ENCODE measurements at regions not wholly inside any gene's neighbourhood (a gene's known extent, or its start where the extent isn't known, plus 50 kb on each side); places are given as distances from the start of the nearest gene placed in this dataset.

- TF ChIP-seq, protein P1, sequence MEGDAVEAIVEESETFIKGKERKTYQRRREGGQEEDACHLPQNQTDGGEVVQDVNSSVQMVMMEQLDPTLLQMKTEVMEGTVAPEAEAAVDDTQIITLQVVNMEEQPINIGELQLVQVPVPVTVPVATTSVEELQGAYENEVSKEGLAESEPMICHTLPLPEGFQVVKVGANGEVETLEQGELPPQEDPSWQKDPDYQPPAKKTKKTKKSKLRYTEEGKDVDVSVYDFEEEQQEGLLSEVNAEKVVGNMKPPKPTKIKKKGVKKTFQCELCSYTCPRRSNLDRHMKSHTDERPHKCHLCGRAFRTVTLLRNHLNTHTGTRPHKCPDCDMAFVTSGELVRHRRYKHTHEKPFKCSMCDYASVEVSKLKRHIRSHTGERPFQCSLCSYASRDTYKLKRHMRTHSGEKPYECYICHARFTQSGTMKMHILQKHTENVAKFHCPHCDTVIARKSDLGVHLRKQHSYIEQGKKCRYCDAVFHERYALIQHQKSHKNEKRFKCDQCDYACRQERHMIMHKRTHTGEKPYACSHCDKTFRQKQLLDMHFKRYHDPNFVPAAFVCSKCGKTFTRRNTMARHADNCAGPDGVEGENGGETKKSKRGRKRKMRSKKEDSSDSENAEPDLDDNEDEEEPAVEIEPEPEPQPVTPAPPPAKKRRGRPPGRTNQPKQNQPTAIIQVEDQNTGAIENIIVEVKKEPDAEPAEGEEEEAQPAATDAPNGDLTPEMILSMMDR (conservative IDR thresholded peaks at IDR 0.05): no peak
- no peak for TF ChIP-seq EZH2 (IDR thresholded peaks at IDR 0.05; ENCODE audit: low read depth)
These were observed 126.3 kb upstream of the NRXN1 start for GRCh38 chr2:51158251-51158650.

Data from PC-9 (cell line).